ENCODE measurements at regions not wholly inside any gene's neighbourhood (a gene's known extent, or its start where the extent isn't known, plus 50 kb on each side); places are given as distances from the start of the nearest gene placed in this dataset.

DNA sequence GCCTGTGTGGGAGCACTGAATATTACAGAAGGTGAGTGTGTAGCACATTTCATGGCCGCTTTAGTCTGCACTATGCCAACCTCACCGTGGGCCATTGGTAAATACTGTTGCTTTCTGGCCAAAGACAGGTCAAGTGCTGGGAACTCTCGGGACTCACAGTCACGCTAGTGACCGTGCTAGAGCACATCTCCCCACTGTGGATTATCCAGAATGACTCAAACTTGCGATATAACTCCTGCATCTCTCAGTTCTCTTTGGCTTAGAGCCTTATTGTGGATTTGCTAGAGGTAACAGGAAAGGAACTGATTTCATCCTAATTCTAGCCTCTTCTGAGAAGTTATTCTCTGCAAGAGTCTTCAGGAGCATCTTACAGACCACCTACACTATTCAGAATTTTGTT is 86.5 kb downstream of the DAD1 start (continued):
- no peak for TF ChIP-seq RNF2 (IDR thresholded peaks at IDR 0.05; ENCODE audit: borderline replicate concordance, low read depth, low read length, missing control alignments, poor library complexity, severe bottlenecking)
